KBM-7 (cell line): ENCODE measurements at regions not wholly inside any gene's neighbourhood (a gene's known extent, or its start where the extent isn't known, plus 50 kb on each side); places are given as distances from the start of the nearest gene placed in this dataset.
"Not testable (repeated sequence)": the region's sequence is repeated elsewhere in the genome, so short reads cannot be mapped to it uniquely, and the experiment has no call there.

ENCODE experiments used
- DNase-seq: peaks from one replicate; pipeline ENCODE4 v3.0.0-alpha.2; 2015
- in situ Hi-C: fragments of 300-500 bp; cut with MboI; formaldehyde crosslinking; loops from 2 replicates; pipeline ENCODE4 v1.14.3; 2020; ENCODE audit warnings: low sequenced_read_pairs, low pct_unique_long_range_greater_than_20kb, mixed read lengths

DNA sequence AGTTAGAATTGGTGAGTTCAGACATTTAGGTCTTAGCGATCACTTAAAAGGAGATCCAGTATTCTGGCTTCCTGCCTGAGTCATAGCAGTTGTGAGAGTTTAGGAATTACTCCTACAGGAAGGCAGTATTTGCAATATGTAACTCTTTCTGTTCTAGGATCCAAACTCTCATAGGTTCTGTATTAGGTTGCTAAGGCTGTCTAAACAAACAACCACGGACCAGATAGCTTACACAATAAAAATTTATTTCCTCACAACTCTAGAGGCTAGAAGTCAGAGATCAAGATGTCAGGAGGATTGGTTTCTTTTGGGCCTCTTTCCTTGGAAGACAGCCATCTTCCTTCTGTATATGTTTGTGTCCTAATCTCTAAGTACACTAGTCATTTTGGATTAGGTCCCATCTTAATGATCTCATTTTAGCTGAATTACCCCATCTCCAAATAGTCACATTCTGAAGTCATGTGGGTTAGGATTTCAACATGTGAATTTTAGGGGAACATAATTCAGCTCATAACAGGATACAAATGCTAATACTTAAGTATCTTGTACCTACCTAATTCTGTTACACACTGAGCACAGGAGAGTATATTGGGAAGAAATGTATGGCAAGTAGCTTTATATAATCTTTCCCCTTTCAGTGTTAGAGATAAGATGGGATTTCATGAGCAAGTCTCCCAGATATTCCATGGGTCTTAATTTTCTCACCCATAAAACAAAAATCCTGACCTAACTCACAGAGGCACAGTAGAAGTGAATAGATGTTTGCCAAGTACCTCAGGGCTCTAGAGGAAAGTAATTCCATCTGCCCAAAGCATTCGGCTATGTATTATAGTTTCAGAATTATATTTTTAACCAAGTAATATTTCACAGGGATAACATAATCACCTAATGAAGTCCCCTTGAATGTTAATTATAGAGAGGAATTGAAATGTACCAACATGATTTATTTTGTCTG is 144.4 kb downstream of the PTBP2 start:
- no peak for DNase-seq
- in situ Hi-C loops = no loop called here

DNA sequence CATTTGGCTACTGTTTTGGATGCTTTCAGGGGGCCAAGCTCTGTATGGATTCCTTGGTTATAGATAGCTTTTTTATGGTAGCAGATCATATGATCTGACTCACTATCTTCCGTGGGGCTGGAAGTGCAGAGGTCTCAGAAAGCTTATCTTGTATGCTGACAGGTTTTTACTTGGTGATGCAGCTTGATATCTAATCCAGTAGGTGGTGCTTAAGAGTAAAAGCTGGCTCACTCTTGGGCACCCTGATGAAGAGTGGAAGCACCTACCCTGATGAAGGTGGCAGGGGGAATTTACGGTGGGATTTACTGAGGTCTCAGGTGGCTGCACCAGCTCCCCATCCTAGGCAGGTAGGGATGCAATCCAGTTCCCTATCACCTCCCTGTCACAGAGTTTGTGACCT is 151.2 kb downstream of the PTBP2 start:
- in situ Hi-C loops = no loop called here
- no peak for DNase-seq

DNA sequence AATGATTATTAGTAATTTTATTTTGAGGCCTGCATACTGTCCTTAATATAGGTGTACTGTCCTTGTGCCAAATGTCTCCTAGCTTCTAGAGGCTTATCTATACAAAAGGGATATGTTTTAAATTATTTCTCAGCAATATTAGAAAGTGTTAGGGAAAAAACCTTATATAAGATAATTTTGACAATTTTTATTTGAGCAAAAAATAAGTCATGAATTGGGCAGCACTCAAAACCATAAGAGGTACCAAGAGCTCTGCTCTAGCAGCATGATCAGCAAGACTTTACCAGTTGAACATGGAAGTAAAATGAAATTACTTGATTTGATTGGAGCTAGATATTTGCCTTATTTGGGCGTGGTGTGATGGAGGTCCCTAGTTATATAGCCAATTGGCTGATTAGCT is 157.1 kb downstream of the PTBP2 start:
- in situ Hi-C loops = no loop called here
- DNase-seq = no peak

DNA sequence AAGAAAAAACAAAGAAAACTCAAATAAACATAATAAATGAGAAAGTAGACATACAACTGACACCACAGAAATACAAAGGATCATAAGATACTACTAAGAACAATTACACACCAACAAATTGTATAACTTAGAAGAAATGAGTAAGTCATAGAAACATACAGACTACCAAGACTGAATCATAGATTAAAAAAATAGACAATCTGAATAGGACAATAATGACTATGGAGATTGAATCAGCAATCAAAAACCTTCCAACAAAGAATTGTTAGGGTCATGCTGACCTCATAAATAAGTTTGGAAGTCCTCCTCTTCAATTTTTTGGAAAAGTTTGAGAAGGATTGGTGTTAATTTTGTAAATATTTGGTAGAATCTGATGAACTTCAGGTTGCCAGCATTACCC is 159.0 kb downstream of the PTBP2 start:
- in situ Hi-C loops = no loop called here
- no peak for DNase-seq

DNA sequence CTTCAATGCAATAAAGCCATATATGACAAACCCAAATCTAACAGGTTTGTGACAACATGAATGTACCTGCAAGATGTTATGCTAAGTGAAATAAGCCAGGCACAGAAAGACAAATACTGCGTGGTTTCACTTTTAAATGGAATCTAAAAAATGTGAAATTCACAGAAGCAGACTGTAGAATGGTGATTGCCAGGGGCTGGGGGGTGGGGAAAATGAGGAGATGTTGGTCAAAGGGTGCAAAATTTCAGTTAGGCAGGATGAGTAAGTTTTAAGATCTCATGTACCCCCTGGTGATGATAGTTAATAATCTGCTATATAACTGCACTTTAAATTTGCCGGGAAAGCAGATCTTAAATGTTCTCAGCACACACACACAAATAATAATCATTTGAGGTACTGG is 160.5 kb downstream of the PTBP2 start:
- DNase-seq = no peak
- in situ Hi-C loops = no loop called here

DNA sequence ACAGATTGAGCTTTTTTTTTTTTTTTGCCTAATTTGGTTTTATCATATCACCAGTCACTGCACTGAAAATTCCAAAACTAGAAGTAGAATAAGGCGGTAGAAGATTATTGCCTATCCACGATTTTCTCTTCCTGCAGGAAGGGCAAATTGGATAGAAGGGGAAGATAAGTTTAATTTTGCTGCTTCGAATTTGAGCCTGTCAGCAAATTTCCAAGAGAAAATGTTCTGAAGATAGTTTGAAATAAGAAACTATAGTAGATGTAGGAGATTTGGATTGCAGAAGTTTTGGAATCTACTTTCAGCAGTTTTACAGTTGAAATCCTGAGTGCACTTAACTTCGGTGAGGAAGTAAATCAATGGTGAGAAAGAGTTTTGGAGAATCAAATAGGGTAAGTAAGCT is 164.9 kb downstream of the PTBP2 start:
- in situ Hi-C loops = no loop called here
- no peak for DNase-seq

DNA sequence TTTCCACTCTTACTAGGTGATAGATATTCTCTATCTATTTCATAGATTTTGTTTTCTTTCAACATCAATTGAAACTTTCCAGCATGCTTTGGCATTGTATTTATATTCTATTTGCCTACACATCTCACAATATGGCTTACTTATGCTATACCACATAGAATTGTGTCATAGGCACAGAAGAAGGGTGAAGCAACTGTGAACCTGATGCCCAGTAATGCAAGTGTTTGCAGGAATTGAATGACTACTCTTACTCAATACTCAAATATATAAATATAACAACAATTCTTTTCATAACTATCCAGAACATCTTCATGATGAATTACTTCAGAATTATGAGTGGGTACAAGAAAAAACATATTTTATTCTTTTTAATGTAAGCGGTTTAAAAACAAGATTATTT is 165.9 kb downstream of the PTBP2 start:
- no peak for DNase-seq
- in situ Hi-C loops = no loop called here

DNA sequence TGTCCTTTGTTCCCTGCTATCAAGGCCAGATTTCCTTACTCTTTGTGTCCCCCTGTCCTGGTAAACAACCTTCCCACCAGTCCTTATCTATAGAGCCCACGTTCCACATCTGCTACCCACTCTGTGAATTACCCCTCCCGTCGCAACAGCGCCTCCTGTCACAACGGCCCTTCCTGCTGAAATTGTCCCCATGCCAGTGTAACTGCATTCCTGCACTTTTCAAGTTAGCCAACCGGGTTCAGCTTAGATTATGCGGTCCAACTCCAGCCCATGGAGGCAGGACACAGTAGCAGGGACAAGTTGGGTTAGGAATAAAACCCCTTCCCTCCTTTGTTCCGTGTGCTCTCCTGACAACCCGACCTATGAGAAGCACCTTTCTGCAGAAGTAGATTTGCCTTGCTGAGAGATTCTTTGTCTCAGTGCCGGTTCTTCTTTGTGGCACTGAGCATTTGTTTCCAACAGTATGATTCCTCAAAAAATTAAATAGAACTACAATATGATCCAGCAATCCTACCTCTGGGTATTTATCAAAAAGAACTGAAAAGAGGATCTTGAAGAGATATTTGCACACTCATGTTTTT is 180.3 kb downstream of the PTBP2 start:
- in situ Hi-C loops = no loop called here

DNA sequence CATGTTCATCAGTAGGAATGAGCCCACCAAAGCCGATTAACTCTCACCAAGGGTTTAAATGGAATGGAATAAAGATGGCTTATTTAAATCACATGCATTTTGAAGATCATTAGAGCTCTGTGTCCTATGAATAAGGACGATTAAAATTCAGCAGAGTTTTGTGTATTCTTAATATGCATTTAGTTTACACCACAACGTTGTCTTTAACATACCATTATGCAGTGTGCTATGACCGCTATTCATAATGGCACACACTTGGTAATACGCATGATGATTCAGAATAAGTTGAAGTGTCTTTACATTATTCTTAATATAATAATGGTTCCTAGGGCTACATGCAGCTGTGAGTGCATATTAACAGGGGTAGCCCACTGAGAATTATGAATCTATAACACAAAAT is 190.7 kb downstream of the PTBP2 start:
- no peak for DNase-seq
- in situ Hi-C loops = no loop called here

More for the DNA sequence above, 180.3 kb downstream of the PTBP2 start:
- DNase-seq = no peak

DNA sequence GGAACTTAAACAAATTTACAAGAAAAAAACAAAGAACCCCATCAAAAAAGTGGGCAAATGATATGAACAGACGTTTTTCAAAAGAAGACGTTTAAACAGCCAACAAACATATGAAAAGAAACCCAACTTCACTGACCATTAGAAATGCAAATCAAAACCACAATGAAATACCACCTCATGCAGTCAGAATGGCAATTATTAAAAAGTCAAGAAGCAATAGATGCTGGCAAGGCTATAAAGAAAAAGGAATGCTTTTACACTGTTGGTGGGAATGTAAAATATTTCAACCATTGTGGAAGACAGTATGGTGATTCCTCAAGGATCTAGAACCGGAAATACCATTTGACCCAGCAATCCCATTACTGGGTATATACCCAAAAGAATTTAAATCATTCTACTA is 194.1 kb downstream of the PTBP2 start:
- in situ Hi-C loops, DNase-seq: not testable (repeated sequence)

DNA sequence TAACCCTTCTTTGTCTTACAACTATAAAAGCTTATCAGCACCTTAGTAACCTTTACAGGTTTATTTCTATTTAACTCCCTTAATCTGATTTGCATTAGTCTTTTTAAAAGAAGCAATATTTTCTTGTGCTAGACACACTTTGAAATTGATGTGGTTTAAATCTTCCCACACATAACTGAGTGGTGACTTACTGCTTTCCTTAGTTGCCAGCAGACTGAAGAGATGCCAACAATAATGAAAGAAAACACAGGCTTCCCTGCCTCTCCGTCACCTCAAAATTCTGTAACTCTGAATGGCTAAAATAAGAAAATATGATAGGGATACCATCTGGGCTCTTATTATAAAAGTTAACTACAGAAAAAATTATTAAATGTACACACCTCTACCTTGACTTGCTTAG is 196.8 kb downstream of the PTBP2 start:
- no peak for DNase-seq
- in situ Hi-C loops = no loop called here

DNA sequence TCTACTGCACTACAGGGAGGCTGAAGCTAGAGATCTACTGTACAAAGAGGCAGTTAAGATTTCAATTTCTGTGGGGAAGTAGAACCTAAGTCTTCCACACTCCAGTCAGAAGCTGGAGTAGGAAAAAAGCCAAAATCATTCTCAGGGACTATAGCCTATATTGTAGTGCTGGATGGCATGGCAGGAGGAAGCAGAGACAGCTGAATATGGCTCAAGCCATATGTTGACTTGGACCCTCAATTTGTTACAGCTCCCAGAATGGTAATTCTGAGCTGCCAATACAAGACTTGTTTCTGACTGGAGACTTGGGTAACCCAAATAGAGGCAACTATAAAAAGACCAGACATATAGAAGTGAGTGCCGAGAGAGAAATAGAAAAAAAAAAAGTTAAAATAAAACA is 200.6 kb downstream of the PTBP2 start:
- in situ Hi-C loops = no loop called here
- DNase-seq = no peak

DNA sequence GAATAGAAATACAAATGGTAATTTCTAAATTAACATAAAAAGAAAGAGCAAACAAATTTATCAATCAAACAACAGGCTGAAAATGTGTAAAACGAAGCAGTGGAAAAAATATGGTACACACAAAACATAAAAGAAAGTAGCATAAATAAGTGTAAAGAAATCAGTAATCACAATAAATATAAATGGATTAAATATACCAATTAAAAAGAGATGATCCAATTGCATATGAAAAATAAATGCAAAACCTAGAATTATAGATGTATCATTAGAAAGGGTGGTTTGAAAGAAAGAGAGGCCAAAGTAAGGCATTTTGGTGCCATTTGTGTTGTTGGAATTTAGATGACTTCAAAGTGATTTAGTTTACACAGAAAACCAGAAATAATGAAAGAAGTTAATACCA is 202.2 kb downstream of the PTBP2 start:
- DNase-seq = no peak
- in situ Hi-C loops = no loop called here

DNA sequence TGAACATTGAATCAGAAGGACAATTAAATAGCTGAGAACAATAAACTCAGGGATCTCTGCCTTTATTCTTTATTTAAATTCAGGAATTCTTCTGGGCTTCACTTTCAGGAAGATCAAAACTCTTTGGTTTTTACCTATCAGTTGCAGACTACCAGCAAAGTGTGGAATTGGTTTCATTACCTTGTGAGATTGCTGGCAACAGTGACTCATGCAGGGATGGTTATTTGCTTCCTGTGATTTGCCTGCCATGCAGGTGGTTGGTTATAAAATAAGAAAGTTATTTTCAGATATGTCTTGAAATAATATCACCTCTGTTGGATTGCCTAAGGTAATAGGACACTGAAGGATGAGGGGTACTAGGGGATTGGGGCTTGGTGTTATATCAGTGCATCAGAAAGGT is 204.6 kb downstream of the PTBP2 start:
- DNase-seq = no peak
- in situ Hi-C loops = no loop called here

DNA sequence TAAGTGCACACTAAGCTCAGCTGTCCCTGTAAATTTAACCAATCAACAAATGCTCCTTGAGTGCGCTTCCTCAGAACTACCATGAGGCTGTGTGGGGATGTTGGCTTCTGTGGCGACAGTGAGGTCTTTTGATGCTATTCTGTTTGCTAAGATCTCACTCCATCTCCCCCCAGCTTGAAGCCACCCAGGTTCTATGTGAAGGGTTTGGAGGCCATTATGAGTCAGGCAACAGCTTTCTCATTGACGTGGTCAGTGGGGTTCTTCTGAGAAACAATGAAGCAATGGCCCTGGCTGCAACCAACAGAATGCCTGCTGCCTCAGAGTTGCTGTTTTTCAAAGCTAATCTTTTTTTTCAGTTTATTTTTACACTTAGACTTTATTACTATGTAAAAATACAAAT is 205.5 kb downstream of the PTBP2 start:
- no peak for DNase-seq
- in situ Hi-C loops = no loop called here

DNA sequence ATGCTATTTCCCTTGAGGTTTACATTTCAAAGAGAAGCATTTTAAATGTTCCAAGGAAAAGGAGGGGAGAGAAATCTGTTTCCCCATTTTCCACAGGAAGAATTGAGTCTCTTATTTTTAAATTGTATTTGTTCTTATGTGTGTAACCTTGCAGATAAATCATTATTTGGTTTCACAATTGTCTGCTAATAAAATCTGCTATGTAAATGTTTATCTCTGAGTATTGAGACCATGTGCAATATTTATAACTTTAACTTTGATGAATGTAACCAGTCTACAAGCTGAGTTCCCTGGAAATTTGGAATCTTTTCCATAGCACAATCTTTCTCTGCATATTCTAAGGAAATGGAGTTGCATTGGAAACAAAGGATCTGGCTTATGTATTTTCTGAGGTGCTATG is 209.6 kb downstream of the PTBP2 start:
- in situ Hi-C loops = no loop called here
- no peak for DNase-seq

DNA sequence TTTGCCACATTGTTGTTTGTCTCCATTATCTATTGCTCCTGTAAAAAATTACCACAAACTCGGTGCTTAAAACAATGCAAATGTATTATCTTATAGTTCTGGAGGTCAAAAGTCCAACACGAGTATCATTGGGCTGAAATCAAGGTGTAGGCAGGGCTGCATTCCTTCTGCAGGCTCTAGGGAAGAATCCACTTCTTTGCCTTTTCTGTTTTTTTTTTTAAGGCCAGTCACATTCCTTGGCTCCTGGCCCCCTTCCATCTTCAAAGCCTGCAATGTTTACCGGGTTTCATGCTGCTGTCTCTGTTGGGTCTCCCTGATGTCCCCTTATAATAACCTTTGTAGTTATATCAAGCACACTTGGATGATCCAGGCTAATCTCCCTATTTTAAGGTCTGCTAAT is 212.7 kb downstream of the PTBP2 start:
- DNase-seq = no peak
- in situ Hi-C loops = no loop called here

DNA sequence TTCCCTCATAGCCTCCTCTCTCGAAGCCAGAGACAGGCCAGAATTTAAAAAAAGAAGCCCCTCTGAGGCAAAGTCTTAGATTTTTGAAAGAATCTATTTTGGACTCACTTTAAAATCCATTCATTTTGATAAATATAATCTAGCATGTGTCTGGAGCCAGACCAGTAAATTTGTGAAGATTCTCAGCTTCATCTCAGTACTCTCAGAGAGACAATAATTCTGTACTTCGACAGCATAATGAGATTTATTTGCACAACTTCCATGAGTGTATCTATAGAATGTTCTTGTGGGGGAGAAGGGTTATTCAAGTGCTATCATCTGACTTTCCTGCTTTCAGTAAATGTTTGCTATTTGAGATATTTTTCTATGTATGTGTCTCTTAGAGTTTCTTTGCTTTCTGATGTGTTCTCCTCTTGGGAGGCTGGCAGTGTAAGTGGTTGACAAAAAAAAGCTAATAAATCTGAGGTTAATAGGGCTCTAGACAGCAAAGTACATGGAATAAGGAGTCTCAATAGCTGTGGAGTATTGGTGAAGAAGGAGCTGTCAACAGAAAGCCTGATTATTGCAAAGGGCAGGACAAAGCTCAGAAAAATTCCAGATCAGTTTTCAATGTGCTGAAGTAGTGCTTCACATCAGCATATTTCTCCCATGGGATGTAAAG is 223.0 kb downstream of the PTBP2 start:
- DNase-seq = no peak
- in situ Hi-C loops = no loop called here

DNA sequence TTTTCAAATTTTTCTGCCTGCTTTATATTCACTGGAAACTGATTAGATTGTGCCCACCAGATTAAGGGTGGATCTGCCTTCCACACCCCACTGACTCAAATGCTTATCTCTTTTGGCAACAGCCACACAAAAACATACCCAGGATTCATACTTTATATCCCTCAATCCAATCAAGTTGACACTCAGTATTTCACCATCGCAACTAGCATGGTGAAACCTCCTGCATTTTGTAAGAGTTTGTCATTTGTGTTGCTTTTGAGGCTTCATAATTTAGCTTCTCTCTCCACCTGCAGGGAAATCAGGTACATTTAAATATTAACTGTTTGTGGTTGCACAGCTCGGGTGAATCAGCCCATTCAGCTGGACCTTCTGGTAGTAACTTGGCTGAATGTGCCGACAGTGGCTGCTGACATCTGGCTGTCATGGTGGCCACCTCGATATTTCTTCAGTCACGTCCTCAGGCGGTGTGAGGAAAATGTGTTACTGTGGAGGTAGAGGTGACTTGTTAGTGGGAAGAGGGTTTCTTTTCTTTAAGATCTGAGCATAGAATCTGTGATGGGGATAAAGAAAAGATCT is 224.0 kb downstream of the PTBP2 start:
- in situ Hi-C loops = no loop called here

More for the DNA sequence above, 224.0 kb downstream of the PTBP2 start:
- no peak for DNase-seq
